D721Med (cell line): ENCODE measurements at regions not wholly inside any gene's neighbourhood (a gene's known extent, or its start where the extent isn't known, plus 50 kb on each side); places are given as distances from the start of the nearest gene placed in this dataset.

Experiments used
- DNase-seq: peaks from one replicate; pipeline ENCODE4 v3.0.0; 2011; ENCODE audit warnings: low spot score; ENCODE audit not compliant: insufficient read length
- FAIRE-seq: peaks from 2 replicates; lab custom pipeline; 2011; peaks lifted over from hg19 to GRCh38; lab: Jason Lieb, UNC
- TF ChIP-seq, protein P1 (sequence below): IDR thresholded peaks from 2 replicates; pipeline ENCODE4 v1.5.1; 2012; ENCODE audit warnings: mild to moderate bottlenecking, control low read depth; ENCODE audit not compliant: insufficient read depth; ENCODE audit errors: missing control alignments

GRCh38 chr10:89097226-89097625, 106.6 kb downstream of the FAS start:
- TF ChIP-seq, protein P1, sequence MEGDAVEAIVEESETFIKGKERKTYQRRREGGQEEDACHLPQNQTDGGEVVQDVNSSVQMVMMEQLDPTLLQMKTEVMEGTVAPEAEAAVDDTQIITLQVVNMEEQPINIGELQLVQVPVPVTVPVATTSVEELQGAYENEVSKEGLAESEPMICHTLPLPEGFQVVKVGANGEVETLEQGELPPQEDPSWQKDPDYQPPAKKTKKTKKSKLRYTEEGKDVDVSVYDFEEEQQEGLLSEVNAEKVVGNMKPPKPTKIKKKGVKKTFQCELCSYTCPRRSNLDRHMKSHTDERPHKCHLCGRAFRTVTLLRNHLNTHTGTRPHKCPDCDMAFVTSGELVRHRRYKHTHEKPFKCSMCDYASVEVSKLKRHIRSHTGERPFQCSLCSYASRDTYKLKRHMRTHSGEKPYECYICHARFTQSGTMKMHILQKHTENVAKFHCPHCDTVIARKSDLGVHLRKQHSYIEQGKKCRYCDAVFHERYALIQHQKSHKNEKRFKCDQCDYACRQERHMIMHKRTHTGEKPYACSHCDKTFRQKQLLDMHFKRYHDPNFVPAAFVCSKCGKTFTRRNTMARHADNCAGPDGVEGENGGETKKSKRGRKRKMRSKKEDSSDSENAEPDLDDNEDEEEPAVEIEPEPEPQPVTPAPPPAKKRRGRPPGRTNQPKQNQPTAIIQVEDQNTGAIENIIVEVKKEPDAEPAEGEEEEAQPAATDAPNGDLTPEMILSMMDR: no peak
- FAIRE-seq (no peak), DNase-seq (no peak)

DNA sequence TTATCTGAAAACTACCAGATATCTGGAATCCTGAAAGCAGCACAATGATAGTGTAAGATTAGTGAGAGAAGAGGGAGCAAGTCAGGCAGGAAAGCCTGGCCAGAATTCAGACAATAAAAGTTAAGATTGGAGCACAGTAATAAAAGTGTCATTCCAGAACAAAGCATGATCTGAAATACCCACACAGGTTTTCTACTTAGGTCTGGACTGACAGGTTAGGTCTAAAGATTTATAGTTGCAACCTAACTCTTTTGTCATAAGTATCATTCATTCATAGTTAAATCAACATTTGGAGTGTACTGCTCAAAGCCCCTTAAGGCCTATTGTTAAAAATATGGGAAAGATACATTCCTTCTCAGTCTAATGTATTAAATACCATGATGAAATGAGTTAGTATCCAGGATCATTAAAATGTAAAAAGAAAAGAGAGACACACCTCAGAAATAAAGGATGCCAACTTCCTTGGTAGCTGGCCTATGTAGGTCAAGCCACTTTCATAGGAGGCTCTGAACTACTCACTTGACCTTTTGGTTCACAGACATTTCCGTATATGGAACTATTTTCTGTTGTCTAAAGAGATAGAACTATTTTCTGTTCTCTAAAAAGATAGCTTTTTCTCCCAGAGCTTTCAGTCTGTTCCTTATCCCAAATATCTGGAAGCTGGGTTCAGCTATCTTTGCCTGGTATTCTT, 105.2 kb downstream of the FAS start:
- FAIRE-seq (no peak), DNase-seq (no peak)
- TF ChIP-seq, protein P1: no peak

GRCh38 chr10:89093728-89094127, 103.1 kb downstream of the FAS start:
- FAIRE-seq: no peak
- no peak for DNase-seq
- TF ChIP-seq, protein P1: no peak

DNA sequence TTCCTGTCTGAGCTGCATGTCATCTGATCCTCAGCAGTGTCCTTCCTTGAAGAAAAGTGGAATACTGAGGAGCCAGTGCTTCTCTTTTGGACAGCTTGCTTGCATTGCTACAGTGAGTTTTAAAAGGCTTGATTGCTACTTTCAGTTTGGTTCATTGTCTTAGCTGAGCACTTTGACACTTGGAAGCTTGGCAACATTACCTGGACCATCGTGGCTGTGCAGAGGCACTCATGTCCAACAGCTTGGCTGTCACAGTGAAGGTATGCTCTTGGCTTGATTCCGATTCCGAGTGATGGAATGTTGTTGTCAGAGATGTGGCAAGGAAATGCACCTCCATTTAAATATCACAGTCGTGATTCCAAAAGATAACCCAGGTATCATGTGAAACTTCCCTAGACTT, 102.4 kb downstream of the FAS start:
- FAIRE-seq: no peak
- DNase-seq: no peak
- TF ChIP-seq, protein P1: no peak

GRCh38 chr10:89092439-89092838, 101.8 kb downstream of the FAS start:
- DNase-seq (no peak), FAIRE-seq (no peak)
- TF ChIP-seq, protein P1: no peak

- TF ChIP-seq, protein P1: no peak
- no peak for DNase-seq
- FAIRE-seq: no peak
Observed at GRCh38 chr10:89091496-89091895, 100.9 kb downstream of the FAS start.

- TF ChIP-seq, protein P1: no peak
- FAIRE-seq (no peak), DNase-seq (no peak)
Observed at GRCh38 chr10:89090756-89091445, 100.3 kb downstream of the FAS start.
